CD4-positive, alpha-beta T cell (primary cell): ENCODE measurements at regions not wholly inside any gene's neighbourhood (a gene's known extent, or its start where the extent isn't known, plus 50 kb on each side); places are given as distances from the start of the nearest gene placed in this dataset.

Experiments
- ATAC-seq: fragments of 200-7000 bp; cut with Tn5 transposase; one replicate; pipeline ENCODE4 v1.10.0; 2022; ENCODE audit warnings: mild to moderate bottlenecking; ENCODE audit not compliant: poor library complexity
- CTCF ChIA-PET: fragments of 350-600 bp; sonication (Branson Sonifier 250); formaldehyde crosslinking; loops from one replicate; lab custom pipeline; 2021; ENCODE audit warnings: antibody characterized with exemption, inconsistent platforms; lab: Charles Lee
- POLR2A ChIA-PET: fragments of 350-600 bp; sonication (Branson Sonifier 250); formaldehyde crosslinking; loops from one replicate; lab custom pipeline; 2021; ENCODE audit warnings: antibody characterized with exemption, inconsistent platforms; lab: Charles Lee
- DNase-seq, 14 experiments: peaks; one replicate each; pipeline ENCODE4 v3.0.0-alpha.2; 2013 to 2020; ENCODE audit warnings: mixed read lengths in 2 of 14
- H3K27ac ChIP-seq, 2 donors: one replicate each; pipeline versions ENCODE4 v1.5.1 to v1.7.0; 2013; ENCODE audit warnings: low read length in 2 of 2, low read depth in 1 of 2, mild to moderate bottlenecking in 1 of 2
- H3K27me3 ChIP-seq, 2 experiments: 1 replicate in 1 of 2; 2 replicates in 1 of 2; pipeline versions ENCODE4 v1.6.1 to v1.7.0; 2013; ENCODE audit warnings: low read length in 2 of 2, control low read depth in 1 of 2, mild to moderate bottlenecking in 1 of 2, moderate library complexity in 1 of 2; ENCODE audit not compliant: insufficient read depth in 2 of 2, control insufficient read depth in 1 of 2
- H3K36me3 ChIP-seq: one replicate; pipeline ENCODE4 v1.6.1; 2013; ENCODE audit warnings: low read length, control low read depth; ENCODE audit not compliant: insufficient read depth
- H3K4me1 ChIP-seq: one replicate; pipeline ENCODE4 v1.6.1; 2013; ENCODE audit warnings: low read length, control low read depth; ENCODE audit not compliant: insufficient read depth
- H3K4me3 ChIP-seq: one replicate; pipeline ENCODE4 v1.5.1; 2013; ENCODE audit warnings: mild to moderate bottlenecking, low read length, moderate library complexity
- H3K9me3 ChIP-seq, 2 experiments: 1 replicate in 1 of 2; 2 replicates in 1 of 2; pipeline versions ENCODE4 v1.6.1 to v1.7.0; 2013; ENCODE audit warnings: low read length in 2 of 2, mild to moderate bottlenecking in 2 of 2, control low read depth in 1 of 2, moderate library complexity in 1 of 2; ENCODE audit not compliant: control insufficient read depth in 1 of 2, insufficient read depth in 1 of 2
- H3K27ac Mint-ChIP-seq: one replicate; pipeline ENCODE4 v1.8.0; 2020; ENCODE audit warnings: mixed read lengths
- H3K27me3 Mint-ChIP-seq: one replicate; pipeline ENCODE4 v1.8.0; 2021; ENCODE audit warnings: mixed read lengths
- H3K36me3 Mint-ChIP-seq: one replicate; pipeline ENCODE4 v1.8.0; 2021; ENCODE audit warnings: low read depth, mixed read lengths
- H3K4me1 Mint-ChIP-seq: one replicate; pipeline ENCODE4 v1.8.0; 2021; ENCODE audit warnings: low read depth, mixed read lengths
- H3K4me3 Mint-ChIP-seq: one replicate; pipeline ENCODE4 v1.8.0; 2020; ENCODE audit warnings: mild to moderate bottlenecking, mixed read lengths
- H3K9me3 Mint-ChIP-seq: one replicate; pipeline ENCODE4 v1.8.0; 2020; ENCODE audit warnings: mixed read lengths
- intact Hi-C, 2 experiments: fragments of 100-400 bp; cut with DNase I in 1 of 2; cut with micrococcal nuclease in 1 of 2; formaldehyde crosslinking; loops; one replicate each; pipeline versions ENCODE4 v1.15.1 to v1.9.0; 2023 to 2025; cut with DNase I, micrococcal nuclease
- TF ChIP-seq, protein P1 (sequence below): fragments of 200-600 bp; IDR thresholded peaks from one replicate; pipeline ENCODE4 v1.8.0; 2022; ENCODE audit warnings: antibody characterized with exemption, mild to moderate bottlenecking

DNA sequence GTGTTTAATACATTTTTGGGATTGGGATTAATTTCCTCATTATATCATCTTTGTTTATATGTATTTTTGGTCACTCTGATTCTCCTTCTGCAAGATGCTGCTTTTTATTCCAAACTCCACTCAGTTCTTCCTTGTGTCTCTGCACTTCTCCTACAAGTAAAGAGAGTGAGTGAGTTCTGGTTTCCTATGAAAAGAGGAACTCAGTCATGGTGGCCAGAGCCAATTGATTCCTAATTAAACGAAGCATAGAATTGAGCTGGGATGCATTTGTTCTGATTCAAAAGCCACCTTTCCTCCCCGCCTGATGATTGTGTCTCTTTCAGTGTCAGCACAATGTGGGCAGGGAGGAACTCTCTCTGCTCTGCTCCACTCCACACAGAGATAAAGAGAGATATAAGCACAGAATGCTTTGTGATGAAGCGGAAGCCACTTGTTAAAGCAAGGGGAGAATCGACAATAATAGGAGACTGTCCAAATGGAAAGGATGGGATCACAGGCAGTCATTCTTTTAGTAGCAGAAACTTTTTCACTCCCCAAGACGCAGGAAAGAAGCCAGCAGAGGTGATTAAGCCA lies 121.3 kb upstream of the GOT2 start:
- no peak overlapping the region for H3K4me3 Mint-ChIP-seq
- H3K9me3 Mint-ChIP-seq: no peaks in the 10 kb centered on the region
- no peaks in the 10 kb centered on the region for H3K36me3 Mint-ChIP-seq
- H3K4me1 ChIP-seq: no peaks in the 10 kb centered on the region
- peaks cover 26% of the 10 kb centered on the region for H3K27me3 Mint-ChIP-seq
- ATAC-seq (no peak), DNase-seq (no peak)
- TF ChIP-seq, protein P1, sequence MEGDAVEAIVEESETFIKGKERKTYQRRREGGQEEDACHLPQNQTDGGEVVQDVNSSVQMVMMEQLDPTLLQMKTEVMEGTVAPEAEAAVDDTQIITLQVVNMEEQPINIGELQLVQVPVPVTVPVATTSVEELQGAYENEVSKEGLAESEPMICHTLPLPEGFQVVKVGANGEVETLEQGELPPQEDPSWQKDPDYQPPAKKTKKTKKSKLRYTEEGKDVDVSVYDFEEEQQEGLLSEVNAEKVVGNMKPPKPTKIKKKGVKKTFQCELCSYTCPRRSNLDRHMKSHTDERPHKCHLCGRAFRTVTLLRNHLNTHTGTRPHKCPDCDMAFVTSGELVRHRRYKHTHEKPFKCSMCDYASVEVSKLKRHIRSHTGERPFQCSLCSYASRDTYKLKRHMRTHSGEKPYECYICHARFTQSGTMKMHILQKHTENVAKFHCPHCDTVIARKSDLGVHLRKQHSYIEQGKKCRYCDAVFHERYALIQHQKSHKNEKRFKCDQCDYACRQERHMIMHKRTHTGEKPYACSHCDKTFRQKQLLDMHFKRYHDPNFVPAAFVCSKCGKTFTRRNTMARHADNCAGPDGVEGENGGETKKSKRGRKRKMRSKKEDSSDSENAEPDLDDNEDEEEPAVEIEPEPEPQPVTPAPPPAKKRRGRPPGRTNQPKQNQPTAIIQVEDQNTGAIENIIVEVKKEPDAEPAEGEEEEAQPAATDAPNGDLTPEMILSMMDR: no peak
- POLR2A ChIA-PET: no interaction called here
- H3K27ac Mint-ChIP-seq: no peak overlapping the region
- intact Hi-C loops: no loop called here
- peaks cover 0 to 3% of the 10 kb centered on the region in 2 experiments for H3K9me3 ChIP-seq
- no peaks in the 10 kb centered on the region for H3K36me3 ChIP-seq
- H3K4me1 Mint-ChIP-seq: no peaks in the 10 kb centered on the region
- no peaks in the 10 kb centered on the region for H3K27me3 ChIP-seq
- H3K27ac ChIP-seq: no peak overlapping the region
- no peak overlapping the region for H3K4me3 ChIP-seq
- CTCF ChIA-PET: no interaction called here

DNA sequence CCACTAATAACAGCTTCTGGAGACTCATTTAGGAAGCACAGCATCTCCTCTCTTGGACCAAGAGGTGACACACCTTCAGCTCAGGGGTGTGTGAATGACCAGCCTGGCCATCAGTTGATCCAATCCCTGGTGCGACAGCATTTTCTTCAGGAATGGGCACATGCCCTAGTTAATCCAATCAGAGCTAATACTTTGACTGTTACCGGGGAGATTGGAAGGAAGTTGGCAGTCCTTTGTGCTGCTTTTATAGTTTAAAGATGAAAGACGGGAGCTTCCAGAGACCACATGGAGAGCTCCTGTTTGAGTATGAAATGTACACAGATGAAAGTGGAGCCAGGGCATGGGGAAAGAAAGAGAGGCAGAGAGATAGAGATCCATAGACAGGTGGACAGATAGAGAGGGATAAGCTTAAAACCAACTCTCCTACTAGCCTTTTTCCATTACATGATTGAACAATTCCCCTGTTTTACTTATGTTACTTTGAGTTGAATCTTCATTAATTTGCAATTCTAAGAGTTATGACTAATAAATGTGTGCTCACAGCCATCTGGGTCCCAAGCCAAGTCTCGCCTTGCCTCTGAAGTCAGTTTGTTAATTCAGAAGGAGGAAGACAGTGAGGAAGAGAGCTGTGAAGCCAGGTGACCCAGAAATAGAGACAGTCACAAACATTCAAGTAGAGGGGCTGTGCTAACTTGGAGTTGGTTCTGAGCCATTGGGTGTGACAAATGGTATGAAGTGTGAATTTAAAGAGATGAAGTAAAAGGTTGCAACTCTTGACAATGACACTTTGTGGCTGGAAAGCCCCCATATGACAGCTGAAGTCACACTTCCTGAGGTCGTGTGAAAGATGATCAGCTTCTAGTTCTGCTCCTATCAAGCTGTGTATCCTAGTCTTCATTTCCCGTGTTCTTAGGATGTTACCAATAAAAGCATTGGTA lies 120.0 kb upstream of the GOT2 start:
- no peak overlapping the region for H3K27ac Mint-ChIP-seq
- H3K27ac ChIP-seq: no peak overlapping the region
- H3K27me3 Mint-ChIP-seq: peaks cover 21% of the 10 kb centered on the region
- POLR2A ChIA-PET: no interaction called here
- TF ChIP-seq, protein P1: no peak
- H3K9me3 Mint-ChIP-seq: no peaks in the 10 kb centered on the region
- H3K9me3 ChIP-seq: peaks cover 0 to 3% of the 10 kb centered on the region in 2 experiments
- H3K4me1 Mint-ChIP-seq: no peaks in the 10 kb centered on the region
- no peak overlapping the region for H3K4me3 ChIP-seq
- intact Hi-C loops: no loop called here
- no peaks in the 10 kb centered on the region for H3K36me3 ChIP-seq
- no peak overlapping the region for H3K4me3 Mint-ChIP-seq
- H3K27me3 ChIP-seq: no peaks in the 10 kb centered on the region
- ATAC-seq (no peak), DNase-seq (peak in 1 of 14 experiments; percentile 5)
- no peaks in the 10 kb centered on the region for H3K36me3 Mint-ChIP-seq
- no peaks in the 10 kb centered on the region for H3K4me1 ChIP-seq
- CTCF ChIA-PET: interaction anchor here (1.0 kb wide), 1 partner anchor 11 kb away, joined by 3 read pairs; no protein-coding TSS in a partner anchor

DNA sequence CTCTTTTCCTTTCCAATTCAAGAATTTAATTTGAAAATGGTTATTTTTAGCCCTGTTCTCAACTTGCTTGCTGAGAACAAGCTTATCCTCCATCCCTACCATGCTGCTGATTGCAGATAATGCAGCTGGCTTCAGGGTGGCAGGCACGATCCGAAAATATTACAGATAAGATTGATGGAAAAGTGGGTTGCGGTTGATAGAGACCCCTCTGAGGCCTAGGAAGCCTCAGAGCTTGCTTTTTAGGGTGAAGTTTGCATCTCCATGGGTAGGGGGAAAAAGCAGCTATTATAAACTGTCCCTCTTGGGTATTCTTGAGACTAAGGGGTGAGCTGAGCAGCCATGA lies 116.5 kb upstream of the GOT2 start:
- Mint-ChIP-seq H3K4me3 (no peak overlapping the region), H3K4me1 (no peaks in the 10 kb centered on the region), H3K9me3 (no peaks in the 10 kb centered on the region), H3K27ac (no peak overlapping the region), H3K36me3 (no peaks in the 10 kb centered on the region), H3K27me3 (peaks cover 4% of the 10 kb centered on the region)
- TF ChIP-seq, protein P1: no peak
- Histone ChIP-seq H3K4me3 (no peak overlapping the region), H3K27ac (no peak overlapping the region), H3K4me1 (no peaks in the 10 kb centered on the region), H3K9me3 (peaks cover 0 to 7% of the 10 kb centered on the region in 2 experiments), H3K27me3 (no peaks in the 10 kb centered on the region), H3K36me3 (no peaks in the 10 kb centered on the region)
- ChIA-PET CTCF (no interaction called here), POLR2A (no interaction called here)
- DNase-seq (no peak), ATAC-seq (no peak)
- intact Hi-C loops: no loop called here
